H1 (cell line): ENCODE measurements at regions not wholly inside any gene's neighbourhood (a gene's known extent, or its start where the extent isn't known, plus 50 kb on each side); places are given as distances from the start of the nearest gene placed in this dataset.

ENCODE experiments used
- BRCA1 ChIP-seq: IDR thresholded peaks from 2 replicates; pipeline ENCODE4 v1.6.1; 2012; ENCODE audit warnings: low read depth, low read length, improper control_type of control experiment
- RFX5 ChIP-seq: IDR thresholded peaks from 2 replicates; pipeline ENCODE4 v1.6.1; 2011; ENCODE audit warnings: low read depth, low read length, improper control_type of control experiment, borderline replicate concordance

DNA sequence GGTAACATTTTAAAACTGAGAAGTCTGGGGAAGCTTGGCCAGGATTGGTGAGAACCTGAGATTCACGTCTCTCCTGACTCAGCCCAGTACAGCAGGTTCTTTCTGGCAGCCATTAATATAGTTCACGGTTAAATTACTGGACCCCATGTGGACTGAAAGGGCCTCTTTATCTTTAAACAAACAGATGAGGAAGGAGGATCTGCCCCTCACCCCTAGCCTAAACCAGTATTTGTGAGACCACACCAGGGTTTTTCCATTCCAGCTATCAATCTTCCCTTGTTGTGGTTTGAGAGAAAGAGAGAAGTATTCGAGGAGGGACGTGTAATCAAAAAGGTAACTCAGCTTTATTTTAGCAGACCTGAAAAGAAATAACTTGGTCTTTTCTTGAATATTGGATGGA, 137.1 kb downstream of the PROX1 start (continued):
- no peak for TF ChIP-seq RFX5
- TF ChIP-seq BRCA1: no peak
